ENCODE measurements at regions not wholly inside any gene's neighbourhood (a gene's known extent, or its start where the extent isn't known, plus 50 kb on each side); places are given as distances from the start of the nearest gene placed in this dataset.

DNA sequence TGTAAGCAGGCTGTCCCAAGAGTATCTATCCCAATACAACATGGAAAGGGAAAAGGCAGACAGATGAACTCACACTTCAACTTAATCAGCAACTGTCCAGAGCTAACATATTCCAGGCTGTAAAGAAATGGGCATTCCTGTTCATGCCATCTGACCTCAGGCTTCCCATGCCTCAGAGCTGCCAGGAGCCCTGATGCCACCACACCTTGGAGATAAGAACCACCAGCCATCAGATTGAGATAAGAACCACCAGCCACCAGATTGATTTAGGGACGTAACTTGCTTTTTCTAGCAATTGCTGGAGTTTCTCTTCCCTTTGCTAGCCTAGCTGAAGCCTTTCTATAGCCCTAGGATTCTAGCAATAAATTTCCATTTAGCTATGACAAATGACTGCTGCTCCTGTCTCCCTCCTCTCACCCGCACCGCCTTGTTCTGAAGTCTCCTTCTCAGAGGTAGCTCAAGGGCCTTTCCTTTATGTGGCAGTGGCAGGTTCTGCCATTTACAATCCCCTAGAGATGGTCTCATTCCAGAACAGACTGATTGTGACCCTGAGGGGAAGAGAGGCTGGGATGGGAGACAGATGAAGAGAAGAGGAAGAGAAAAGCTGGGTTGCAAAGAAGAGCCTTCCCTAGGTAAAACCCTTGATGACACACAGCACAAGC lies 88.0 kb upstream of the CTTNBP2NL start:
- POLR2A ChIA-PET = no interaction called here
- H3K27ac Mint-ChIP-seq = no peak overlapping the region
- DNase-seq (no peak), ATAC-seq (ENCODE audit: poor library complexity) (no peak)
- H3K9me3 ChIP-seq (ENCODE audit: control insufficient read depth in 1 of 2, insufficient read depth in 1 of 2, low read length in 2 of 2) = no peaks in the 10 kb centered on the region
- peaks cover 5 to 13% of the 10 kb centered on the region in 2 experiments for H3K27me3 ChIP-seq (ENCODE audit: control insufficient read depth in 1 of 2, insufficient read depth in 2 of 2, low read length in 2 of 2)
- CTCF ChIA-PET = no interaction called here
- no peaks in the 10 kb centered on the region for H3K36me3 Mint-ChIP-seq (ENCODE audit: low read depth)
- no peak overlapping the region for H3K4me3 Mint-ChIP-seq
- intact Hi-C loops (cut with DNase I, micrococcal nuclease) = no loop called here
- no peaks in the 10 kb centered on the region for H3K36me3 ChIP-seq (ENCODE audit: insufficient read depth, low read length)
- TF ChIP-seq, protein P1, sequence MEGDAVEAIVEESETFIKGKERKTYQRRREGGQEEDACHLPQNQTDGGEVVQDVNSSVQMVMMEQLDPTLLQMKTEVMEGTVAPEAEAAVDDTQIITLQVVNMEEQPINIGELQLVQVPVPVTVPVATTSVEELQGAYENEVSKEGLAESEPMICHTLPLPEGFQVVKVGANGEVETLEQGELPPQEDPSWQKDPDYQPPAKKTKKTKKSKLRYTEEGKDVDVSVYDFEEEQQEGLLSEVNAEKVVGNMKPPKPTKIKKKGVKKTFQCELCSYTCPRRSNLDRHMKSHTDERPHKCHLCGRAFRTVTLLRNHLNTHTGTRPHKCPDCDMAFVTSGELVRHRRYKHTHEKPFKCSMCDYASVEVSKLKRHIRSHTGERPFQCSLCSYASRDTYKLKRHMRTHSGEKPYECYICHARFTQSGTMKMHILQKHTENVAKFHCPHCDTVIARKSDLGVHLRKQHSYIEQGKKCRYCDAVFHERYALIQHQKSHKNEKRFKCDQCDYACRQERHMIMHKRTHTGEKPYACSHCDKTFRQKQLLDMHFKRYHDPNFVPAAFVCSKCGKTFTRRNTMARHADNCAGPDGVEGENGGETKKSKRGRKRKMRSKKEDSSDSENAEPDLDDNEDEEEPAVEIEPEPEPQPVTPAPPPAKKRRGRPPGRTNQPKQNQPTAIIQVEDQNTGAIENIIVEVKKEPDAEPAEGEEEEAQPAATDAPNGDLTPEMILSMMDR (IDR thresholded peaks at IDR 0.05) = no peak
- H3K4me1 Mint-ChIP-seq (ENCODE audit: low read depth) = no peaks in the 10 kb centered on the region
- H3K9me3 Mint-ChIP-seq = no peaks in the 10 kb centered on the region
- H3K27ac ChIP-seq (ENCODE audit: low read depth in 1 of 2, low read length in 2 of 2) = no peak overlapping the region
- H3K4me1 ChIP-seq (ENCODE audit: insufficient read depth, low read length) = no peaks in the 10 kb centered on the region
- H3K4me3 ChIP-seq (ENCODE audit: low read length) = no peak overlapping the region
- peaks cover 26% of the 10 kb centered on the region for H3K27me3 Mint-ChIP-seq

DNA sequence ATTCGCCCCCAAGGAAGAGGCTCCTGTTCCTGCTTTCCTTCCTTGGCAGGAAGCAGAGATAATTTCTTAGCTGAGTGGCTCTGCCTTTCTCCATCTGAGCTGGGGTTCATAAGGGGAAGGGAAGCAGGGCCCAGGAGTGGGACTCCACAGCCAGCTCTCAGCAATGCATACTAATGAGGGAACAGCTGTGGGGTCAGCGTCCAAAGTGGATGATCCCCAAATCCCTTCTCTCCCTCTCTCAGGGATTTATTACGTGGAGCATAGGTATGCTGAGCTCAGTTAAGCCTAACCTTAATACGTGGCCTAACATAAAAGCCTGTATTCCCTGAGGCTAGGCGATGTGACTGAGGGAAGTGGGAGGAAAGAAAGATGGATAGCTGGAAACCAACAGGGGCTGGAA lies 87.3 kb upstream of the CTTNBP2NL start:
- H3K4me1 Mint-ChIP-seq (ENCODE audit: low read depth) = no peaks in the 10 kb centered on the region
- Histone ChIP-seq H3K9me3 (ENCODE audit: control insufficient read depth in 1 of 2, insufficient read depth in 1 of 2, low read length in 2 of 2) (no peaks in the 10 kb centered on the region), H3K27ac (ENCODE audit: low read depth in 1 of 2, low read length in 2 of 2) (no peak overlapping the region), H3K4me1 (ENCODE audit: insufficient read depth, low read length) (no peaks in the 10 kb centered on the region), H3K36me3 (ENCODE audit: insufficient read depth, low read length) (no peaks in the 10 kb centered on the region), H3K4me3 (ENCODE audit: low read length) (no peak overlapping the region), H3K27me3 (ENCODE audit: control insufficient read depth in 1 of 2, insufficient read depth in 2 of 2, low read length in 2 of 2) (peaks cover 6 to 18% of the 10 kb centered on the region in 2 experiments)
- no peak for DNase-seq
- H3K9me3 Mint-ChIP-seq = no peaks in the 10 kb centered on the region
- ChIA-PET POLR2A (no interaction called here), CTCF (no interaction called here)
- ATAC-seq (ENCODE audit: poor library complexity) = no peak
- no peaks in the 10 kb centered on the region for H3K36me3 Mint-ChIP-seq (ENCODE audit: low read depth)
- no peak overlapping the region for H3K27ac Mint-ChIP-seq
- intact Hi-C loops (cut with DNase I, micrococcal nuclease) = no loop called here
- H3K4me3 Mint-ChIP-seq = no peak overlapping the region
- H3K27me3 Mint-ChIP-seq = peaks cover 26% of the 10 kb centered on the region
- TF ChIP-seq, protein P1 (IDR thresholded peaks at IDR 0.05) = no peak

DNA sequence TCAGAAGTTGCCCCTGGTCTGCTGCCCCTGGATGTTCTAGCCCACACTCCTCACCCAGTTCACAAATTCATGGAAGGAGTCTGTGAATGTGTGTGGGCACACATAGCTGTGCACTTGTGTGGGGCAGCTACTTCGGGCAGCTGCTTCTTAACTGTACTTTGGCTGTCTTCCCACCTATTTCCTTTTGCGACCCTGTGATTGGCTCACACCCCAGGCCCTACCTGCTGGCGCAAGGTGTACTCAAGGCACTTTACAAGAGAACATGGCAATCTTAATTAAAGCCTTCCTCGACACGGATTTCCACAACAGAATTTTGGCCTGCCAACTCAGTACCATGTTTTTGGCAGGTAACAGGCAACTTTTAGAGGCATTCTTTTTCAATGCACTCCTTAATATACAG lies 86.5 kb upstream of the CTTNBP2NL start:
- DNase-seq (no peak), ATAC-seq (ENCODE audit: poor library complexity) (no peak)
- no peaks in the 10 kb centered on the region for H3K36me3 Mint-ChIP-seq (ENCODE audit: low read depth)
- Histone ChIP-seq H3K27ac (ENCODE audit: low read depth in 1 of 2, low read length in 2 of 2) (no peak overlapping the region), H3K9me3 (ENCODE audit: control insufficient read depth in 1 of 2, insufficient read depth in 1 of 2, low read length in 2 of 2) (no peaks in the 10 kb centered on the region), H3K4me1 (ENCODE audit: insufficient read depth, low read length) (no peaks in the 10 kb centered on the region), H3K27me3 (ENCODE audit: control insufficient read depth in 1 of 2, insufficient read depth in 2 of 2, low read length in 2 of 2) (peaks cover 10 to 18% of the 10 kb centered on the region in 2 experiments), H3K36me3 (ENCODE audit: insufficient read depth, low read length) (no peaks in the 10 kb centered on the region), H3K4me3 (ENCODE audit: low read length) (no peak overlapping the region)
- no peak overlapping the region for H3K27ac Mint-ChIP-seq
- TF ChIP-seq, protein P1 (IDR thresholded peaks at IDR 0.05) = no peak
- no peaks in the 10 kb centered on the region for H3K4me1 Mint-ChIP-seq (ENCODE audit: low read depth)
- intact Hi-C loops (cut with DNase I, micrococcal nuclease) = no loop called here
- no peaks in the 10 kb centered on the region for H3K9me3 Mint-ChIP-seq
- CTCF ChIA-PET = no interaction called here
- POLR2A ChIA-PET = no interaction called here
- peaks cover 26% of the 10 kb centered on the region for H3K27me3 Mint-ChIP-seq
- no peak overlapping the region for H3K4me3 Mint-ChIP-seq
